NB4 (cell line): ENCODE measurements at regions not wholly inside any gene's neighbourhood (a gene's known extent, or its start where the extent isn't known, plus 50 kb on each side); places are given as distances from the start of the nearest gene placed in this dataset.

Source experiments
- MYC ChIP-seq: IDR thresholded peaks from 2 replicates; pipeline ENCODE4 v1.6.1; 2011; ENCODE audit warnings: low read depth, low read length
- POLR2A ChIP-seq: IDR thresholded peaks from 2 replicates; pipeline ENCODE4 v1.6.1; 2011; ENCODE audit warnings: mild to moderate bottlenecking; ENCODE audit not compliant: insufficient read length; ENCODE audit errors: extremely low read depth
- TF ChIP-seq, protein P1 (sequence below): IDR thresholded peaks from one replicate; pipeline ENCODE4 v1.5.1; 2012; ENCODE audit warnings: low read depth, low read length
- TF ChIP-seq, protein P2 (sequence below): IDR thresholded peaks from 2 replicates; pipeline ENCODE4 v1.6.1; 2011; ENCODE audit warnings: low read depth, low read length

GRCh38 chr11:42195289-42196013 is 736.0 kb upstream of the LRRC4C start:
- TF ChIP-seq, protein P1, sequence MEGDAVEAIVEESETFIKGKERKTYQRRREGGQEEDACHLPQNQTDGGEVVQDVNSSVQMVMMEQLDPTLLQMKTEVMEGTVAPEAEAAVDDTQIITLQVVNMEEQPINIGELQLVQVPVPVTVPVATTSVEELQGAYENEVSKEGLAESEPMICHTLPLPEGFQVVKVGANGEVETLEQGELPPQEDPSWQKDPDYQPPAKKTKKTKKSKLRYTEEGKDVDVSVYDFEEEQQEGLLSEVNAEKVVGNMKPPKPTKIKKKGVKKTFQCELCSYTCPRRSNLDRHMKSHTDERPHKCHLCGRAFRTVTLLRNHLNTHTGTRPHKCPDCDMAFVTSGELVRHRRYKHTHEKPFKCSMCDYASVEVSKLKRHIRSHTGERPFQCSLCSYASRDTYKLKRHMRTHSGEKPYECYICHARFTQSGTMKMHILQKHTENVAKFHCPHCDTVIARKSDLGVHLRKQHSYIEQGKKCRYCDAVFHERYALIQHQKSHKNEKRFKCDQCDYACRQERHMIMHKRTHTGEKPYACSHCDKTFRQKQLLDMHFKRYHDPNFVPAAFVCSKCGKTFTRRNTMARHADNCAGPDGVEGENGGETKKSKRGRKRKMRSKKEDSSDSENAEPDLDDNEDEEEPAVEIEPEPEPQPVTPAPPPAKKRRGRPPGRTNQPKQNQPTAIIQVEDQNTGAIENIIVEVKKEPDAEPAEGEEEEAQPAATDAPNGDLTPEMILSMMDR = no peak
- TF ChIP-seq POLR2A (no peak), MYC (no peak)
- TF ChIP-seq, protein P2, sequence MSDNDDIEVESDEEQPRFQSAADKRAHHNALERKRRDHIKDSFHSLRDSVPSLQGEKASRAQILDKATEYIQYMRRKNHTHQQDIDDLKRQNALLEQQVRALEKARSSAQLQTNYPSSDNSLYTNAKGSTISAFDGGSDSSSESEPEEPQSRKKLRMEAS = no peak
